Loucy (cell line): ENCODE measurements at regions not wholly inside any gene's neighbourhood (a gene's known extent, or its start where the extent isn't known, plus 50 kb on each side); places are given as distances from the start of the nearest gene placed in this dataset.

Source experiments
- EZH2phosphoT487 ChIP-seq: fragments of 200-600 bp; IDR thresholded peaks from 2 replicates; pipeline ENCODE4 v1.6.1; 2018; ENCODE audit warnings: antibody characterized with exemption, mild to moderate bottlenecking, moderate library complexity, borderline replicate concordance
- TF ChIP-seq, protein P1 (sequence below): fragments of 200-600 bp; sonication (generic); conservative IDR thresholded peaks from 2 replicates; pipeline ENCODE4 v1.5.1; 2014; ENCODE audit warnings: mild to moderate bottlenecking, antibody characterized with exemption, low read length

DNA sequence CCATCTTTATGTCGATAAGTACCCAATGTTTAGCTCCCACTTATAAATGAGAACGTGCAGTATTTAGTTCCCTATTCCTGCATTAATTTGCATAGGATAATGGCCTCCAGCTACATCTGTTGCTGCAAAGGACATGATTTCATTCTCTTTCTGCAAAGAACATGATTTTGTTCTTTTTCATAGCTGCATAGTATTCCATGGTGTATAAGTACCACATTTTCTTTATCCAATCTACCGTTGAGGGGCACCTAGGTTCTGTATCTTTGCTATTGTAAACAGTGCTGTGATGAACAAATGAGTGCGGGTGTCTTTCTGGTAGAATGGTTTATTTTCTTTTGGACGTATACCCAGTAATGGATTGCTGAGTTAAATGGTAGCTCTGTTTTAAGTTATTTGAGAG lies 63.0 kb downstream of the HLX start:
- TF ChIP-seq, protein P1, sequence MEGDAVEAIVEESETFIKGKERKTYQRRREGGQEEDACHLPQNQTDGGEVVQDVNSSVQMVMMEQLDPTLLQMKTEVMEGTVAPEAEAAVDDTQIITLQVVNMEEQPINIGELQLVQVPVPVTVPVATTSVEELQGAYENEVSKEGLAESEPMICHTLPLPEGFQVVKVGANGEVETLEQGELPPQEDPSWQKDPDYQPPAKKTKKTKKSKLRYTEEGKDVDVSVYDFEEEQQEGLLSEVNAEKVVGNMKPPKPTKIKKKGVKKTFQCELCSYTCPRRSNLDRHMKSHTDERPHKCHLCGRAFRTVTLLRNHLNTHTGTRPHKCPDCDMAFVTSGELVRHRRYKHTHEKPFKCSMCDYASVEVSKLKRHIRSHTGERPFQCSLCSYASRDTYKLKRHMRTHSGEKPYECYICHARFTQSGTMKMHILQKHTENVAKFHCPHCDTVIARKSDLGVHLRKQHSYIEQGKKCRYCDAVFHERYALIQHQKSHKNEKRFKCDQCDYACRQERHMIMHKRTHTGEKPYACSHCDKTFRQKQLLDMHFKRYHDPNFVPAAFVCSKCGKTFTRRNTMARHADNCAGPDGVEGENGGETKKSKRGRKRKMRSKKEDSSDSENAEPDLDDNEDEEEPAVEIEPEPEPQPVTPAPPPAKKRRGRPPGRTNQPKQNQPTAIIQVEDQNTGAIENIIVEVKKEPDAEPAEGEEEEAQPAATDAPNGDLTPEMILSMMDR: no peak
- TF ChIP-seq EZH2phosphoT487: no peak
